DOHH2 (cell line): ENCODE measurements at regions not wholly inside any gene's neighbourhood (a gene's known extent, or its start where the extent isn't known, plus 50 kb on each side); places are given as distances from the start of the nearest gene placed in this dataset.

Experiments used
- H3F3A ChIP-seq: fragments of 200-600 bp; sonication (generic), shearing (Covaris generic); 2 replicates; pipeline ENCODE4 v1.6.0; 2016; ENCODE audit warnings: antibody characterized with exemption, mild to moderate bottlenecking; ENCODE audit not compliant: control insufficient read depth, insufficient read depth
- H3K27ac ChIP-seq: fragments of 200-600 bp; sonication (generic); 2 replicates; pipeline ENCODE4 v1.5.1; 2014; ENCODE audit warnings: low read depth, mild to moderate bottlenecking, low read length, moderate library complexity
- H3K27me3 ChIP-seq: fragments of 200-600 bp; sonication (generic); 2 replicates; pipeline ENCODE4 v1.6.1; 2014; ENCODE audit warnings: mild to moderate bottlenecking, low read length, mixed read lengths; ENCODE audit not compliant: control insufficient read depth
- H3K36me3 ChIP-seq: fragments of 200-600 bp; sonication (generic); 2 replicates; pipeline ENCODE4 v1.6.1; 2014; ENCODE audit warnings: mild to moderate bottlenecking, low read length, moderate library complexity, mixed read lengths; ENCODE audit not compliant: control insufficient read depth
- H3K4me1 ChIP-seq: fragments of 200-600 bp; sonication (generic); 2 replicates; pipeline ENCODE4 v1.6.1; 2014; ENCODE audit warnings: mild to moderate bottlenecking, low read length, mixed read lengths; ENCODE audit not compliant: control insufficient read depth
- H3K4me2 ChIP-seq: fragments of 200-600 bp; sonication (generic); 2 replicates; pipeline ENCODE4 v1.6.0; 2014; ENCODE audit warnings: mild to moderate bottlenecking, low read length, moderate library complexity
- H3K4me3 ChIP-seq: fragments of 200-600 bp; sonication (generic); 2 replicates; pipeline ENCODE4 v1.5.1; 2014; ENCODE audit warnings: mild to moderate bottlenecking, low read length, mixed read lengths
- H3K79me2 ChIP-seq: fragments of 200-600 bp; sonication (generic); 2 replicates; pipeline ENCODE4 v1.6.1; 2014; ENCODE audit warnings: mild to moderate bottlenecking, low read length, mixed read lengths; ENCODE audit not compliant: control insufficient read depth
- H3K9me2 ChIP-seq: fragments of 200-600 bp; sonication (generic); replicated peaks from 2 replicates; pipeline ENCODE4 v1.6.1; 2014; ENCODE audit warnings: mild to moderate bottlenecking, low read length, mixed read lengths; ENCODE audit not compliant: control insufficient read depth
- H3K9me3 ChIP-seq: fragments of 200-600 bp; sonication (generic); 2 replicates; pipeline ENCODE4 v1.6.1; 2014; ENCODE audit warnings: antibody characterized with exemption, low read length, mixed read lengths; ENCODE audit not compliant: control insufficient read depth, insufficient read depth
- H4K20me1 ChIP-seq: fragments of 200-600 bp; sonication (generic); 2 replicates; pipeline ENCODE4 v1.6.0; 2014; ENCODE audit warnings: low read depth, mild to moderate bottlenecking, antibody characterized with exemption, low read length, moderate library complexity; ENCODE audit not compliant: control insufficient read depth, insufficient read depth
- CTCF ChIP-seq: fragments of 200-600 bp; sonication (generic); IDR thresholded peaks from one replicate; pipeline ENCODE4 v1.5.1; 2014; ENCODE audit warnings: antibody characterized with exemption, mild to moderate bottlenecking, low read depth, low read length; ENCODE audit not compliant: poor library complexity, severe bottlenecking
- EZH2phosphoT487 ChIP-seq: fragments of 200-600 bp; sonication (generic); IDR thresholded peaks from 2 replicates; pipeline ENCODE4 v1.6.1; 2017; ENCODE audit warnings: borderline replicate concordance, mild to moderate bottlenecking, antibody characterized with exemption, low read length, moderate library complexity, mixed read lengths

- Histone ChIP-seq H3K79me2 (no peaks in the 10 kb centered on the region), H3F3A (no peaks in the 10 kb centered on the region), H3K9me3 (no peaks in the 10 kb centered on the region), H4K20me1 (no peaks in the 10 kb centered on the region), H3K4me3 (no peak overlapping the region), H3K27ac (no peak overlapping the region), H3K9me2 (no peaks in the 10 kb centered on the region), H3K4me2 (no peak overlapping the region), H3K27me3 (no peaks in the 10 kb centered on the region), H3K36me3 (no peaks in the 10 kb centered on the region), H3K4me1 (no peaks in the 10 kb centered on the region)
- TF ChIP-seq CTCF (no peak), EZH2phosphoT487 (no peak)
These were observed 1592.4 kb upstream of the SEL1L start for GRCh38 chr14:83126076-83126475.

- H3F3A ChIP-seq = no peaks in the 10 kb centered on the region
- no peaks in the 10 kb centered on the region for H3K79me2 ChIP-seq
- H3K27ac ChIP-seq = no peak overlapping the region
- H3K9me3 ChIP-seq = no peaks in the 10 kb centered on the region
- no peak overlapping the region for H3K4me3 ChIP-seq
- H3K4me2 ChIP-seq = no peak overlapping the region
- H3K9me2 ChIP-seq = no peaks in the 10 kb centered on the region
- no peaks in the 10 kb centered on the region for H4K20me1 ChIP-seq
- no peaks in the 10 kb centered on the region for H3K36me3 ChIP-seq
- H3K27me3 ChIP-seq = no peaks in the 10 kb centered on the region
- no peak for TF ChIP-seq EZH2phosphoT487
- no peak for TF ChIP-seq CTCF
- no peaks in the 10 kb centered on the region for H3K4me1 ChIP-seq
These were observed 1595.1 kb upstream of the SEL1L start for GRCh38 chr14:83128783-83129182.

GRCh38 chr14:83129496-83129895, 1595.8 kb upstream of the SEL1L start:
- Histone ChIP-seq H3K27ac (no peak overlapping the region), H3K27me3 (no peaks in the 10 kb centered on the region), H3K36me3 (no peaks in the 10 kb centered on the region), H4K20me1 (no peaks in the 10 kb centered on the region), H3K9me3 (no peaks in the 10 kb centered on the region), H3K4me2 (no peak overlapping the region), H3F3A (no peaks in the 10 kb centered on the region), H3K79me2 (no peaks in the 10 kb centered on the region), H3K4me1 (no peaks in the 10 kb centered on the region), H3K4me3 (no peak overlapping the region), H3K9me2 (no peaks in the 10 kb centered on the region)
- TF ChIP-seq EZH2phosphoT487 (no peak), CTCF (no peak)
